GM19351 (cell line): ENCODE measurements at regions not wholly inside any gene's neighbourhood (a gene's known extent, or its start where the extent isn't known, plus 50 kb on each side); places are given as distances from the start of the nearest gene placed in this dataset.
A peak's percentile ranks its signal among the peaks of the same experiment; 100 is the strongest.

Source experiments
- ATAC-seq: cut with Tn5 transposase; IDR thresholded peaks from one replicate; pipeline ENCODE4 v1.9.1; 2021; ENCODE audit warnings: mild to moderate bottlenecking, moderate library complexity; ENCODE audit not compliant: unreplicated experiment

DNA sequence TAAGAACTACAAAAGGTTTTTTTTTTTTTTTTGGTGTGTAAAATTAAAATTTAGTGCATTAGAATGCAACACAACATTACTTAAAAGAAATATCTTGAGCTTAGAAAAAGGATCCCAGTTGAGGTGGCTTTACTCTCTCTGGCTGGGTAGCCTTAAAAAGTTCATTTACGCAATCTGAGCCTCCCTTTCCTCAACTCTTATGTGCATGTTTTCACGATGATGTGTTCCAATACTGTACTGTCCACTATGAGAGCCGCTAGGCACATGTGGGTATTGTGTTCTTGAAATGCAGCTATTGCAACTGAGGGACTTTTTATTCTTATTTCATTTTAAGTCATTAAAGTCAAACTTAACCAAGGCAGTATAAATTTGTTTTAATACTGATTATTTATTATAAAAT lies 460.9 kb upstream of the SYT1 start:
- ATAC-seq: no peak

DNA sequence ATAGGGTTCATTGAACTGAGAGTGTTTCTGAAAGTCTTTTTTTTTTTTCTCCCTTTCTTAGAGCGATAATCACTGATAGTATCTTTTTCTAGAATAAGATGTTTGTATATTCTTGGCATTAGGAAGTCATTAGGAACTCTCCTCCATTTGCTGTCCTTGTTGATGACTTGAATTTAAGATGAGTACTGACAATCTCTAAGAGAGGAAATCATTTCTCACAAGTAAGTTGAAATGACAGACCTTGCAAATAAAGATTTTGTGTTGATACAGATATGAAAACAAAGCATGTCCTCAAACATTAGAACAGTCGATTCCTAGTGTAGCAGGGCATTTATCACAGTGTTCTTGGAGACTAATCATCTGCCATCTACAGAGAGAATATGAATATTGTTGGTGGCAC lies 458.4 kb upstream of the SYT1 start:
- ATAC-seq: no peak

DNA sequence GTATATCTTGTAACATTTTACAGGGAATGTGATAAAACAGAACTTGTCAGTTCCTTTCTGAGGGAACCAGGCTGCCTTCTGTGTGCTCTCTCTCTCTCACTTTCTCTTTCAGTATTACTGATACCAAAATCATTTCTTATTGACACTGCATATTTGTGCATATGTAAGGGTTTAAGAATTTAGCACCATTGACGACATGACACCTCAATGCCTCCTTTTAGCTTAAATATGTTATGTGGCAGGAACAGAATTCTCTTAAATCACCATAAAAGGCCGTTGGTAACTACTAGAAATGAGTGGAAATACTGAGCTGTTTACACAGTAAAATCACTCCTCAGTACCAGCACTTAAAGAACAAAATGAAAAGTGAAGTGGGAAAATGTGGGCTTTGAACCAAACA lies 457.7 kb upstream of the SYT1 start:
- peak; percentile 98 for ATAC-seq

DNA sequence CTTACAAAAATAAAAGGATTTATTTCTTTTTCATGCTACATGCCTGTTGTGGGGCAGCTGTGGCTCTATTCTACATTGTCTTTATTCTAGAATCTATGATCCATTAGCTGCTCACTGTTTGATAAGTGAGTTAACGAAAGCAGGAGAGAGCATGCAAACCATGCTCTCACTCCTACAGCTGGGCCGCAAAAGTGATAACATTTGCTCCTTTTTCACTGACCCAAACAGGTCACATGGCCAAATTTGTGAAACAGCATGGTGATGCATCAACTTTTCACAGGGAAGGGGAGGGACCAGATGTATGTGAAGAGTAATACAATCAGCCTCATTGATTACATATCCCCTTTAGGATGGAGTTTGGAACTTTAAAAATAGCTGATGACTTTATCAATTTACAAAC lies 456.9 kb upstream of the SYT1 start:
- ATAC-seq: no peak

DNA sequence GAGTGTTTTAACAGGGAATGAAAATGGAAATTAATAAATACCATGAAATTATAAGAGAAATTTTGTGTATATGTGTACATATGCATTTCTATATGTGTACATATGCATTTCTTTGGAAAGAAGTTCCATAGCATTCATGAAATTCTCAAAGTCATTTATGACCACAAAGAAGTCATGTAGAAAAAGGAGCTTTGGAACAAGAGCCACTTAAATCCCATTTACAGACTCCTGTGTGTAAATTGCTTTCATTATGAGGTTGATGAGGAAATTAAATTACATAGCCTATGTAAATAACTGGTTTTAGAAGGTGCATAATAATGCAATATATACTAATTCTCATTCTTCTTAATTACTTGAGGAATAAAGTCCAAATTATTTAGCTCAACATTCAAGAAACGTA lies 450.5 kb upstream of the SYT1 start:
- ATAC-seq: no peak

DNA sequence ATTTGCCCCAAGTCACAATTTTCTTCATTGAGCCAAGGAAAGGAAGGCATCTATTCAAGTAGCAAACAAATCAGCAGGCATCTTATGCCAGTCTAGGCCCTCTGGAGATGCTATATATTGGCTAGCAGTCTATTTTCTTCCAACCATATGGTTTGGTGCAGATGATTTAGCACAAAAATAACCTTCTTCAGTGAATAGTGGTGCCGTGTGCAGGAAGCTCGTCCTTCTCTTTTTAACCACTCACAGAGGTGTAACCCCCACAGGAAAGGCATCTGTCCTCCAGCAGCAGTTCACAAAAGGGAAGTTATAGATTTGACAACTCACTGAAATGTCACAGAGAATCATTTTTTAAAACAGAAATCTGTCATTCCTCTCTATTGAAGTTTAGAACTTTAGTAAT lies 445.7 kb upstream of the SYT1 start:
- ATAC-seq: peak; percentile 80

DNA sequence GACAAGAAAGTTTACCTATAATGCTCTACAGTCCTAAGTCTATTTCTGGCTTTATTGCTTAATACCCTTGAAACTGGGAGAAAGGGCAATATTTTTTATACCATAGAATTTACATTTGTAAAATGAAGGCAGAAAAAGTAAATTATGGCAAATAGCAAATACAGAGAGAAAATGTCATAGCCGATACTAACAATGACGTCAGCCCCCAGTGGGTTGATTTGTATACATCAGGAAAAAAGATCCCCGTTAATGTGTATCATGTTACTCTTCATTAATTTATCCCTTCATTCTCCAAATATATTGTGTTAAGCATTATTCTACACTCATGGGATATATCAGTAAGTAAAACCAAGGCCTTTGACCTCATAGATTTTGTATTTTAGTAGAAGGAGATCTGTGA lies 445.1 kb upstream of the SYT1 start:
- no peak for ATAC-seq

DNA sequence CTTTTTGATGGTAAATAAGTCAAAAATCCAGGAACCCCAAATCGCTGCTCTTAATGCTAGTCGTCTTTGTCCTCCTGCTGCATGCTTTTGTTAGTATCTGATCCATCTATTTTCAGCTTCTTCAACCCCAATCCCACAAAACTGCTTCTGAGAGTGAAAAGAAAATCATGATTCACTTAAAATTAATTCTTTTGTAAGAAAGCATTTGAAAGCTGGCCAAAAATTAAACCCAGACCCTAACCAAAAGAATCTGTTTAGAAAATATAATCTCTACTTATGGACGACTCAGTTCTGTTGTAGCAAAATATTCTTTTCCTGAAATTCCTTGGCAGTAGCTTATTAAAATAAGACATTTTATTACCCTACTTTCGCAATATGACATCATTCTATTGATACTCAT lies 443.6 kb upstream of the SYT1 start:
- ATAC-seq: no peak

DNA sequence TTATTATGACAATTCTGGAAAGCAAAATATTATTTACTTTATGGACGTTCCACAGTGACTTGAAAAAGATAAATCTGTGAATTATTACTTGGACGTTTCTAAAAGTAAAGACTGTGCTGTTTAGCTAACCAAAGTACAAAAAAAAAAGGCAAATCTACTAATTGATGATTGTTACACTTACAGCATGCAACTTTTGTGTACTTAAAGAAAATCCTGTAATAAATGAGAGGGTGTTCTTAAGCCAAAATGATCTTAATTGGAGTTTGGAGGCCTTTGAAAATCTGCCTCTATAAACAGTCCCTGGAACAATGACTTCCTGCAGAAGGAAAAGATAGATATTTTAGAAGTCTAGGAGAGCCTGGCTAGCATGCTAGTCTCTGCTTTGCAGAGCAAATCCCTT lies 434.0 kb upstream of the SYT1 start:
- ATAC-seq: no peak

DNA sequence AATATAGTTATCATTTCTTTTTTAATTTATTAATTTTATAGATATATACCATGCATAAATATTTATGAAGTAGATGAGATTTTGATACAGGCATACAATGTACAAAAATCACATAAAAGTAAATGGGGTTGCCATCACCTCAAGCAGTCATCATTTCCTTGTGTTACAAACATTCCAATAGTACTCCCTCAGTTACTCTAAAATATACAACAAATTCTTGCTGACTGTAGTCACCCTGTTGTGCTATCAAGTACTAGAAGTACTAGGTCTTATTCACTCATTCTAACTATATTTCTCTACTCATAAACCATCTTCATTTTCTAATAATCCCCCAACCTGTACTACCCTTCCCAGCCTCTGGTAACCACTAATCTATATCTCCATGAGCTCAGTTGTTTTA lies 432.6 kb upstream of the SYT1 start:
- ATAC-seq: no peak

DNA sequence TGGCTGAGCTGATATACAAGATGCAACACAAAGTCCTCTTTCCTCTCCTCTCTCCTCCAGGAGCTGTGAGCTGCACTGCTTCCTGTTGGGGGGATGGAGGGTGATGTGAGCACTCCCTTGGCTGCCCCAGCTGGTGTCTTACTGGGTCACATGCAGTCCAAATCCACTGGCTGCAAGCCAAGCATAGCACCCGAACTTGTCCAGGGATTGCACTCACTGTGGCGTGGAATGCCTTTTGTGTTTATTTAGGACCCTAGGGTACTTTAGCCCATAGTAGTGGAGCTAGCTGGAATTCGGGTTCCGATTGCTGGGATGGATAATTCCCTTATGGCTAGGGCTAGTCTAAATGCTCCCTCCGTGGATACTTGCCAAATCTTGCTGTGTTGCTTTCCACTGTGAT lies 424.9 kb upstream of the SYT1 start:
- no peak for ATAC-seq

DNA sequence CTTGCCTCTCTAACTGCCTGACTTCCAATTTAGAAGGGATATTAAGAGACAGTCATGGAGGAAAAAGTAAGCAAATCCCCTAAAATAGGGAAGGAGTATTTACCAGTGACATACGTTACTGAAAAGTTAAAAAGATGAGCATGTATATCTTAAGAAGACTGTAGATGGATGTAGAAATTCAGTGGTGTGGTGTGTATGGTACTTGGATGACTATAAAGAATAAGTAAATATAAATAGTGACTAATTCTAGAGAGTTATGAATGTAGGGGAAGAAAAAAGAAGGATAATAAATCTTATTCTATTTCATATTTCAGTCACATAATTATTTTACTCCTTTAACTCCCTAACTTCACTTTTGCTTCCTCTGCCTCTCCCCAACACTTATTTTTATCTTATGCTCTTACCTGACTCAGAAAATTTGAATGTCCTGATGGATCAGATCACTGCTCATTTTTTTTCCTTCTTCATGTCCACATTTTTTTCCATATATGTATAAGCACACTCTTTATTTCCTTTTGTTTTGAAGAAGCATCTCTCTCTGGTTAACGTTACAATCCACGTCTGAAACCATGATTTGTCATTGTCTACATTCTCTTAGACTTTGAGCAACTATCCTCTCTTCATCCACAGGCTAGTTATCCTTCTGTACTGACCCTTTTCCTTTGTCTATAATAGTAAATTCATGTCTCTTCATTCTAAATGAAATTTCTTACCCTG lies 422.7 kb upstream of the SYT1 start:
- no peak for ATAC-seq

DNA sequence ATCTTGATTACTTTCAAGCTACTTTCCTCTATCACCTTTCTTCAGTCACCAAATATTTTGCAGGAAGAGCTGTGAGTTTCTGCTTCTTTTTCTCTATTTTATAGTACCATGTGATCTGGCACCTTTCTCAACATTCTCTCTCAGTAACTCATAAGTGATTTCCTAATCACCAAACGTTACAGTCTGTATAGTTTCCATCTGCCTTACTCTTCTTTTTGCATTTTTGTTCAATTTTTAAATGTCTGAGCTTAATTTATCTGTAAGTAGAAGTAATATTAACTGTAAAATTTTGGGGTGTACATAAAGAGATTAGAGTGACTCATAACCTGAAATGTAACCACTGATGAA lies 422.1 kb upstream of the SYT1 start:
- ATAC-seq: no peak

DNA sequence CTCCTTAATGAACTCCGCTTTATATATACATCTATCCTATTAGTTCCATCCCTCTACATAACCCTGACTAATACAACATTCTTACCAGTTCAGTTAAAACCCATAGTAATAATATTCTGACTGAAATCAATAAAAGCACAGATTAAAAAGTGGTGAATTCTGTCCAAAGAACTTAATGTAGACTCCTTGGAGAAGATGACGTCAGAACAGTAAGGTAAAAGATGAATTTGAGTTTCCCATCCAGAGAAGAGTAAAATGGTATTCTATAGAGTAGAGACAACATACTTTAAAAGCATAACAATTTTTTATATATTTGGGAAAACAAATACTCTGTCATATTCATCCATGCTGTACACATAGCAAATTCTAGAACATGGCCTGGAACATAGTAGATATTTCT lies 418.0 kb upstream of the SYT1 start:
- ATAC-seq: no peak

DNA sequence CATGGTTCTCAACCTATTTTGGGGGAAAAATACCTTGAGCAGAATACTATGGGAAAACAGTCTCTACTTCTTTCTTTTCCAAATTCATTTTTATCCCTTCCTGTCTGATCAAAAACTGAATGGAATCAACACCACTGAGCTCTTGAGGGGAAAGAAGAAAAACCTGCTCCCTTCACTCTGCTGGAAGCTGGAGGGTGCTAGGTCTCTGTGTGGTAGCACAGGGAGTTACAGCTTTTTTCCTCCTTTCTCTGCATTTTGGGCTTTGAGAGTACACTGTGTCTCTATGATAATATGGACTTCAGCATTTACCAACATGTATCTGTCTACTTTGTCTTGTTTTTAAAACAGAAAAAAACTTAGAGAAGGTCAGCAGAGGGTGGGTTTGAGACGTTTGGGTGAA lies 417.2 kb upstream of the SYT1 start:
- ATAC-seq: no peak

DNA sequence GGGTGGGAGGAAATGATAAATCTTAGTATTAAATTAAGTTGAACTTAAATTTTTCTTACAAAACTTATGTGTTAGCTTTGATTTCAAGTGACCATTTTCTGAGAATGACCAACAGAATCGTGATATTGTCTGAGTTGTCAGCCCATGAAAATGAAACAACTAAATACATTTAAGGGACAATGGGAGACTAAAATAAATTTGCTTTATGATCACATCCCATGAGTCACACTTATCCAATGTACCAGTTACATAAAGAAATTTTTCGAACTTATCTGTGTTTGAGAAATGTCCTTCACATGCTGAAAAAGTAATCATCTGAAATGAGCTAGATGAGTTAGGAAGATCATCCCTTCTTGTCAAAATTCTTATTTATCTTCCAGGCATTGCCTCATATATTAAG lies 415.9 kb upstream of the SYT1 start:
- ATAC-seq: no peak

DNA sequence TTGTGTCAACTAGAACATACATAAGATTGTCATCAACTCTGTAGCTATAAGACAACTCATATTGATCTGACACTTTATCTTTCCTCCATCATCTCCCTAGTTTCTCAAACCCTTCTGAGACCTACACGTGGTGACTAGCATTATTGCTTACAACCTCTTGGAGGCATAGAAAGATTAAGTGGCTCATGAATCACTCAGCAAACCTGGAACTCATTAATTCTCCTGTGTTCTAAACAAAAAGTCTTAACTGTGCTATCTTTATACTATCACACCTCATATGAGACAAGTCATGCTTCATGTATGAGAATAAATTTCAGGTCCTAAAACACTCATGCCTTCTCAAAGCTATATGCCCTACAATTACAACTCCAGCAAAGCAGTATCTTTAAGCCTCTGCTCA lies 408.6 kb upstream of the SYT1 start:
- no peak for ATAC-seq

DNA sequence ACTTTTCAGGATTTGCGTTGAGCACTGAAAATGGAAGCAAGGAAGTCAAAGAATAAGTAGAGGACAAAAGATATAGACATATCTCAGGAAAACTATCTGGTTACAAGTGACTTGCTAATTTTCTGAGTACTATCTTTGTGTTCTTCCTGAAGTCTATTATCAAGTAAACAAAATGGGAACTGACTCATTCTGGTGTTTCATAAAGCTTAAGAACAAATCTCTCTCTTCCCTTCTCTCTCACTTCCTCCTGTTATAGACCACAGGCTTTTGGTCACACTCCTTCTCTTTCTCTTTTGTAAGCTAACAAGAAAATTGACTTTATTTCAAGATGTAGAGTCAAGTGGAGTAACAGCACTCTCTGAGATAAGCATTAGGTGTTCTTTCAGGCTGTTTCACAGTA lies 406.6 kb upstream of the SYT1 start:
- ATAC-seq: peak; percentile 100

DNA sequence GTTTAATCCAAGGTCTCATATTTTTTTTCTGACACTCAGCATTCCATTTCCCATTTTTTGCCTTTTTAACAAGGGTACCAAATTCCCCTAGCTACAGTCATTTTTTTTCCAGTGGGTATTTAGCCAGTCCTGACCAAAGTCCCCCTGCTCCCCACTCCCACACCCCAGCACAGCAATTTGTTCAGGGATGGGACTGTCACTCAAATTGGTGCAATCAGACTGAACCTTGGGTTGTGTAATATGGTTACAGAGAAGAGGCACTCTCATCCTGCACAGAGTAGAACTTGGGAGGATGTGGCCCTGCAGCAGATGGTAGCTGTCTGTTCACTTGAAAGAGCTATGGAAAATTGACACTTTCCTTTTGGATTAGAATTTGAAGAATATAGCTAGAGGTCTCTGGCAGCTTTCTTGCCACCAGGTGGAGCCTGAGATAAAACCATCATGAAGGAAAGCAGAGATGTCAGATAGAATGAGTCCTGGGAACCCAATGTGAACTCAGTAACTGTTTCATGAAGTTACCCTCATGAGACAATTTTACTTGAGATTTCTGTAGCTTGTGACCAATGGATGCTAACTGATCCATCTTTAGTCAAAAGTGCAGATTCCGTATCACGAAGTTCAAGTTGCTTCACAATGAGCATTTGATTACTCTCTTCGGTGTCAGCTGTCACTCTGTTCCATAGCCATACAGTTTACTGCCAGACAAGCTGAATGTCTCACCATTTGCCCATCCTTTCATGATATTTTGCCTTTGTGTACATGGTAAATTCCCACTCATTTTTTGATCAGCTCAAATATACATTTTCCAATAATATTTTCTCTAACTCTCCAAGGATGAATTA lies 394.0 kb upstream of the SYT1 start:
- peak; percentile 75 for ATAC-seq

DNA sequence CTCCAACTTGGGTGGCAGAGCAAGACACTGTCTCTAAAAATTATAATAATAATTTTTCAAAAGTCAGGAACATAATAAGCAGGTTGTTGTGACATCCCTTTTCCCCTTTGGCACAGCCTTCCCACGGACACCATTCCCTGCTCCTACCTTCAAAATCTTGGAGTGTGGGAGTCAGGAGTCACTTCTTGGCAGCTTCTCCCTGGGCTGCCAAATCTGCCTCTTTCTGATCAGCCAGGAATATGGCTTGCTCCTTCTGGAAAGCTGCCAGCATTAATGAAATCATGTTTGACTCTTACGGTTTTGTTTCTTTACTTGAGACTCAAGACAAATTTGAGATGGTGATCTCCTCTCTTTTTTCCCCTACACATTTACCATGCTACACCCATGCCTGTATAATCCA lies 391.4 kb upstream of the SYT1 start:
- no peak for ATAC-seq

DNA sequence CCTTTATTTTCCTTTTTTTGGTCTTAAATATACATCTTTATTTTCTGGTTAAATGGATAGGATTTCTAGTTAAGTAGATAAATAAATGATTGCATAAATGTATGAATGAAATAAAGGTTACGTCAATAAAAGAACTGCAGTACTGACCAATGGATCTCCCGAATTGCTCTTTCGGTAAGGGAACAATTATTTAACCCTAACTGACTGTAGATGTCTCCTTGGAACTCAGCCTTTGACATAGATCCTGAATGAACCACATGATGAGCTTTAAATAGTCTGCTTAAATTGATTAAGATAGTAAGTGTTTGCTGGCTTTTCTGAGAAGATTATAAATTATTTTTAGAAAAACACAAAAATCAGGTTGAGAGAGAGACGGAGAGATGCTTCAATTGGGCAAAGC lies 391.0 kb upstream of the SYT1 start:
- ATAC-seq: no peak

DNA sequence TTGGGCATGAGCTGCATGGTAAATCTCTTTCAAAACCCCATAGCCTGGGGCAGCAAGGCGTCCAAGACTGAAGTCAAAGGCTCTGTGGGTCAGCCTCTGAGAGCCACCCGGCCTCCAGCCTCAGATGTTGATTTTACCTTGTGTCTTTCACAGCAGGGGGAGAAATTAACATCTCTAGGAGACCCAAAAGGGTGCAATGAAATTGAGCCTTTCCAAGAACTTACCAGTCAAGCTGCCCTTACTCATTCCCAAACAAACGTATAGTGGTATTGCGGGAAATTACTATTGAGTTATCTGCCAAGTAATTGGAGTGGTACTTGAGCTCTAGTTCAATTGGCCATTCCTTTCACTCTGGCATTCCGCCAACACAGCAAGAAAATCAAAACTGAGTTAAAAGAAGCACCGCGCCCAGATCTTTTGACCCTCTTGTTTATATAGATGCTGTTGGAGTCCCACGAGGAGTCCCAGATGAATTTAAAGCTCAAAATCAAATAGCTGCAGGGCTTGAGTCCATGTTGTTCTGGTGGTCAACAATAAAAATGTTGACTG lies 380.7 kb upstream of the SYT1 start:
- ATAC-seq: no peak
